ENCODE measurements at regions not wholly inside any gene's neighbourhood (a gene's known extent, or its start where the extent isn't known, plus 50 kb on each side); places are given as distances from the start of the nearest gene placed in this dataset.

DNA sequence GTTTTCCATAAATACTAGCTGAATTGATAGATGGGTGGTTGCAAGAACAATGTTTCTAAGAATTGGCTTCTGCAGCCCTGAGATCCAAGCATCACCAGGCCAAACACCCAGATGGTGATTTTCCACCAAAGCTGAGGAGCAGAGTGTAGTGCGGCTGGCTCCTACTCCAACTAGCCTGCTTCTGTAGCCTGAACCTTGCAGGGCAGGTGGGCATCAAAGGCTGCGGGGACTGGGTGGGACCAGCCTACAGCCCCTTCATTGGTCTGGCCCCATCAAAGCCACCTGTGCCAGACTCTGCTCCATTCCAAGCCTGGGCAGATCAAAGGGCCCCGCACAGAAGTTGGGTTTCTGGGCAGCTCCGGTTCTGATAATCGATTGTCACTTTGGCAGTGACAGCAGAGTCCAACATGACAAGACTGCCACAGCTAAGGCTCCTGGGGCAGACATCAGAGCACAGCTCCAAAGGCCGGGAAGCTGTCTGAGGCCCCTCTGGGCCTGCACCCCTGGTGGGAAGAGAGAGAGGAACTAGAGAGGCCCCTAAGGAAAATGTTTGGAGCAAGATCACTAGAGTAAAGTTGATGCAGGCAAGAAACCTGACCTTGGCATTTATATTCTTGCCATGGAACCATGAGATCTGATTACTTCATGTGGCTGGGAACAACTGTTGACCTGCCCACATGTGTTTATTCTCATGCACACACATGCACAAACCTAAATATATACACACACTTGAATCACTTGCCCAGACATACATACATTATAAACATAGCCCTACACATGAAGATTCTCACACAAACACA, 582.9 kb downstream of the INSC start:
- Mint-ChIP-seq H3K27me3 (peaks cover 3% of the 10 kb centered on the region), H3K27ac (no peak overlapping the region), H3K36me3 (no peaks in the 10 kb centered on the region), H3K4me1 (ENCODE audit: unreplicated experiment) (no peaks in the 10 kb centered on the region), H3K9me3 (peaks cover under 1% of the 10 kb centered on the region), H3K4me3 (no peak overlapping the region)
- TF ChIP-seq, protein P1, sequence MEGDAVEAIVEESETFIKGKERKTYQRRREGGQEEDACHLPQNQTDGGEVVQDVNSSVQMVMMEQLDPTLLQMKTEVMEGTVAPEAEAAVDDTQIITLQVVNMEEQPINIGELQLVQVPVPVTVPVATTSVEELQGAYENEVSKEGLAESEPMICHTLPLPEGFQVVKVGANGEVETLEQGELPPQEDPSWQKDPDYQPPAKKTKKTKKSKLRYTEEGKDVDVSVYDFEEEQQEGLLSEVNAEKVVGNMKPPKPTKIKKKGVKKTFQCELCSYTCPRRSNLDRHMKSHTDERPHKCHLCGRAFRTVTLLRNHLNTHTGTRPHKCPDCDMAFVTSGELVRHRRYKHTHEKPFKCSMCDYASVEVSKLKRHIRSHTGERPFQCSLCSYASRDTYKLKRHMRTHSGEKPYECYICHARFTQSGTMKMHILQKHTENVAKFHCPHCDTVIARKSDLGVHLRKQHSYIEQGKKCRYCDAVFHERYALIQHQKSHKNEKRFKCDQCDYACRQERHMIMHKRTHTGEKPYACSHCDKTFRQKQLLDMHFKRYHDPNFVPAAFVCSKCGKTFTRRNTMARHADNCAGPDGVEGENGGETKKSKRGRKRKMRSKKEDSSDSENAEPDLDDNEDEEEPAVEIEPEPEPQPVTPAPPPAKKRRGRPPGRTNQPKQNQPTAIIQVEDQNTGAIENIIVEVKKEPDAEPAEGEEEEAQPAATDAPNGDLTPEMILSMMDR (conservative IDR thresholded peaks at IDR 0.05): no peak
- DNase-seq (ENCODE audit: extremely low spot score, unreplicated experiment): no peak

DNA sequence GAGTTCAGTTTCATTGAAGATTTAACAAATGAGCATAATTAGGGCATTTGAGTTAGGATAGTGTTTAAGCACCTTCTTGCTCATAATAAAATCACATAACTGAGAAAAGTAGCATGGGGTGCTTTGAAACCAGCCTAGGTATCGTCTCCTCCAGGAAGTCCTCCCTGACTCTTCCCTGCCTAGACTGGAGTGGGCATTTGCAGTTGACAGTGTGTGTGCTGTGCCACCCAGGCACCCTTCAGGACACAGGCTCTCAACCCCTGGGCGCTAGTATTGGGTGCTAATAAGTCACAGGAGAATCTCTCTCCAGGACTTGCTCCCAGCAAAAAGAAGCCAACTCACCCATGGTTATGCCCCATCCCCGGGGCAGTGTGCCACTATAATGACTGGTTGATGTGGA, 584.1 kb downstream of the INSC start:
- Mint-ChIP-seq H3K27me3 (peaks cover 3% of the 10 kb centered on the region), H3K4me1 (ENCODE audit: unreplicated experiment) (no peaks in the 10 kb centered on the region), H3K4me3 (no peak overlapping the region), H3K27ac (no peak overlapping the region), H3K36me3 (no peaks in the 10 kb centered on the region), H3K9me3 (no peaks in the 10 kb centered on the region)
- no peak for DNase-seq (ENCODE audit: extremely low spot score, unreplicated experiment)
- TF ChIP-seq, protein P1 (conservative IDR thresholded peaks at IDR 0.05): no peak

DNA sequence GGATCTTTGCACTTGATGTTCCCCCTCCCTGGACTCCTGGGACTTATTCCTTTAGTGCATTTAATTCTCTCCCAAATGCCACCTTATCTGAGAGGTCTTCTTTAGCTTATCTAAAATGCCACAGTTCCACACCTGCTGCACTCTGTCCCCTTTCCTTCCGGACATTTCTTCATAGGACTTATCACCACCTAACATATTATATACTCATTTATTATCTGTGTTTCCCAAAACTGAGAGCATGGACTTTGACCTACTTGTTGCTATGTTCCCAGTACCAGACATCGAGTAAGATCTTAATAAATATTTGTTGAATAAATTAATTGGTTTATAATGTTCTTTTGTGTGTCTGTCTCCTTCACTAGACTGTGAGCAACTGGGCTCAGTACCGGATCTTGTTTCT, 585.3 kb downstream of the INSC start:
- TF ChIP-seq, protein P1 (conservative IDR thresholded peaks at IDR 0.05): no peak
- no peak for DNase-seq (ENCODE audit: extremely low spot score, unreplicated experiment)
- Mint-ChIP-seq H3K36me3 (no peaks in the 10 kb centered on the region), H3K27ac (no peak overlapping the region), H3K27me3 (peaks cover 3% of the 10 kb centered on the region), H3K9me3 (no peaks in the 10 kb centered on the region), H3K4me1 (ENCODE audit: unreplicated experiment) (no peaks in the 10 kb centered on the region), H3K4me3 (no peak overlapping the region)

DNA sequence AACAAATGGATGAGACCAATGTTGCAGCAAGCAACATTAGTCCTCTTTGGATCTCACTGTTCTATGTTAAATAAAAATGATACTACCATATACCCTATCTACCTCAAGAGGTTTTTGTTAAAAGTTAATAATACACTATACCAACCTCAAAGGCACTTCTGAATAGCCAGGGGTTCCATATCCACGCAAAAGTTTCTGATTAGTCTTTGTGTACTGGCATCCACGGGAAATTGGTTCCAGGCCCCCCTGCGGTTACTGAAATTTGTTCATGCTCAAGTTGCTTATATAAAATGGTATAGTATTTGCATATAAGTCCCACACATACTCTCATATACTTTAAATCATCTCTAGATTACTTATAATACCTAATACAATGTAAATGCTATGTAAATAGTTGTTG, 585.7 kb downstream of the INSC start:
- no peak overlapping the region for H3K4me3 Mint-ChIP-seq
- peaks cover 2% of the 10 kb centered on the region for H3K27me3 Mint-ChIP-seq
- no peak overlapping the region for H3K27ac Mint-ChIP-seq
- no peaks in the 10 kb centered on the region for H3K9me3 Mint-ChIP-seq
- no peaks in the 10 kb centered on the region for H3K4me1 Mint-ChIP-seq (ENCODE audit: unreplicated experiment)
- H3K36me3 Mint-ChIP-seq: no peaks in the 10 kb centered on the region
- DNase-seq (ENCODE audit: extremely low spot score, unreplicated experiment): no peak
- TF ChIP-seq, protein P1 (conservative IDR thresholded peaks at IDR 0.05): no peak

DNA sequence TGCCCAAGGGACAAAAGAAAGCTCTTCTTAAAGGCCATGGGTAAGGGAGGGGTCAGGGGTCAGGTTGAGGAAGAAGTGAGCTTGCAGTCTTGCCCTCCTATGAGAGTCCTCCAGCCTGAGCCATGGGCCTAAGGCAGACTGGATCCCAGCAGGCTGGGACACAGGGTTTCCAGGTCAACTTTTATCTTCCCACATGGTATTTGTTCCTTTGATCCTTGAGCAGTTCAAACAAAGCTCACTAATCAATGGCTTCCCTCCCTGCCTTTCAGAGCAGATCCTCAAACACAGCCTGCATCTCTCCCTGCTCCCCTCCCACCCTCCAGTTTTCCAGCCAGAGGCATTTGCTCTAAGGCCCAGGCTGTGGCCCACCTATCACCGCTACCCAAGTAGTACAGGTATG, 589.3 kb downstream of the INSC start:
- no peak for DNase-seq (ENCODE audit: extremely low spot score, unreplicated experiment)
- no peaks in the 10 kb centered on the region for H3K9me3 Mint-ChIP-seq

More for the DNA sequence above, 589.3 kb downstream of the INSC start:
- H3K4me3 Mint-ChIP-seq: no peak overlapping the region
- no peaks in the 10 kb centered on the region for H3K27me3 Mint-ChIP-seq
- TF ChIP-seq, protein P1 (conservative IDR thresholded peaks at IDR 0.05): no peak
- no peak overlapping the region for H3K27ac Mint-ChIP-seq
- no peaks in the 10 kb centered on the region for H3K4me1 Mint-ChIP-seq (ENCODE audit: unreplicated experiment)
- H3K36me3 Mint-ChIP-seq: no peaks in the 10 kb centered on the region

Data from type B pancreatic cell (in vitro differentiated cells).